GM12891 (cell line): ENCODE measurements at regions not wholly inside any gene's neighbourhood (a gene's known extent, or its start where the extent isn't known, plus 50 kb on each side); places are given as distances from the start of the nearest gene placed in this dataset.

Experiments used
- PAX5 ChIP-seq: IDR thresholded peaks from 2 replicates; pipeline ENCODE4 v1.6.1; 2011; ENCODE audit warnings: low read length, moderate library complexity, mild to moderate bottlenecking; ENCODE audit not compliant: insufficient read depth, severe bottlenecking
- POLR2A ChIP-seq: IDR thresholded peaks from 2 replicates; pipeline ENCODE4 v1.6.1; 2011; ENCODE audit warnings: low read depth, low read length, control low read depth
- POLR2AphosphoS5 ChIP-seq: IDR thresholded peaks from 2 replicates; pipeline ENCODE4 v1.6.1; 2011; ENCODE audit warnings: low read depth, low read length, control low read depth
- SPI1 ChIP-seq: IDR thresholded peaks from 2 replicates; pipeline ENCODE4 v1.6.1; 2011; ENCODE audit warnings: low read depth, low read length, control low read depth
- TAF1 ChIP-seq: IDR thresholded peaks from 2 replicates; pipeline ENCODE4 v1.6.1; 2011; ENCODE audit warnings: low read depth, low read length, control low read depth

DNA sequence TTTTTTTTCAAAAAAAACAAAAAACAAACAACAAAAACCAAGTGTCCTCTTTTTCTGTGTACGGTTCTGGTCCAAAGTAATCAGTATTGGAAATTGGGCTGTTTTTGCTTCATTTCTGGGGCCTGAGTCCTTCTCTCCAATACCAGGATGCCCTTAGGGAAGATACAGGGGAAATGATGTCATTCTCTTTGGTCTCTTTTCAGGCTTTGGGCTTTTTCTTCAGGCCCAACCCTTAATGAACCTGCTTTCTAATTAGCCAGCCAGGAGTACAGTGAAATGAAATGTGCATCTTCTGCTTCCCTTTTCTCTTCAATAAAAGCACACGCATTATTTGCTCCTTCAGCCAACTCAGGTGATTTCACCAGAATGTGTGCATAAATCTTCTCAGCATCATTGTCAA lies 52.6 kb upstream of the RBPJ start:
- no peak for TF ChIP-seq POLR2A
- no peak for TF ChIP-seq POLR2AphosphoS5
- no peak for TF ChIP-seq TAF1
- no peak for TF ChIP-seq SPI1
- no peak for TF ChIP-seq PAX5
